ENCODE measurements at regions not wholly inside any gene's neighbourhood (a gene's known extent, or its start where the extent isn't known, plus 50 kb on each side); places are given as distances from the start of the nearest gene placed in this dataset.

GRCh38 chr7:28243861-28244260 is 63.3 kb upstream of the JAZF1 start:
- in situ Hi-C loops (cut with MboI; ENCODE audit: low sequenced_read_pairs in 4 of 4) (no loop called here), intact Hi-C loops (cut with DNase I; ENCODE audit: low total_unique reads) (no loop called here)
- H3K27me3 ChIP-seq = no peaks in the 10 kb centered on the region
- TF ChIP-seq POLR2A (IDR thresholded peaks at IDR 0.05) (no peak), CTCF (IDR thresholded peaks at IDR 0.05 in 4 of 5, conservative IDR thresholded peaks at IDR 0.05 in 1 of 5) (no peak)
- no peaks in the 10 kb centered on the region for H3K9me3 ChIP-seq
- H3K4me3 ChIP-seq = no peak overlapping the region
- ATAC-seq = no peak
- no peaks in the 10 kb centered on the region for H3K36me3 ChIP-seq
- DNase-seq = no peak
- no peak overlapping the region for H3K27ac ChIP-seq
- no peaks in the 10 kb centered on the region for H3K4me1 ChIP-seq

GRCh38 chr7:28245123-28245878 is 64.7 kb upstream of the JAZF1 start:
- in situ Hi-C loops (cut with MboI; ENCODE audit: low sequenced_read_pairs in 4 of 4) = no loop called here
- Histone ChIP-seq H3K27me3 (no peaks in the 10 kb centered on the region), H3K4me3 (no peak overlapping the region), H3K27ac (no peak overlapping the region), H3K9me3 (no peaks in the 10 kb centered on the region), H3K4me1 (no peaks in the 10 kb centered on the region), H3K36me3 (no peaks in the 10 kb centered on the region)
- peak in 1 of 2 donors; percentile 36 for ATAC-seq
- DNase-seq = no peak
- intact Hi-C loops (cut with DNase I; ENCODE audit: low total_unique reads) = no loop called here
- TF ChIP-seq POLR2A (IDR thresholded peaks at IDR 0.05) (no peak), CTCF (IDR thresholded peaks at IDR 0.05 in 4 of 5, conservative IDR thresholded peaks at IDR 0.05 in 1 of 5) (no peak)

DNA sequence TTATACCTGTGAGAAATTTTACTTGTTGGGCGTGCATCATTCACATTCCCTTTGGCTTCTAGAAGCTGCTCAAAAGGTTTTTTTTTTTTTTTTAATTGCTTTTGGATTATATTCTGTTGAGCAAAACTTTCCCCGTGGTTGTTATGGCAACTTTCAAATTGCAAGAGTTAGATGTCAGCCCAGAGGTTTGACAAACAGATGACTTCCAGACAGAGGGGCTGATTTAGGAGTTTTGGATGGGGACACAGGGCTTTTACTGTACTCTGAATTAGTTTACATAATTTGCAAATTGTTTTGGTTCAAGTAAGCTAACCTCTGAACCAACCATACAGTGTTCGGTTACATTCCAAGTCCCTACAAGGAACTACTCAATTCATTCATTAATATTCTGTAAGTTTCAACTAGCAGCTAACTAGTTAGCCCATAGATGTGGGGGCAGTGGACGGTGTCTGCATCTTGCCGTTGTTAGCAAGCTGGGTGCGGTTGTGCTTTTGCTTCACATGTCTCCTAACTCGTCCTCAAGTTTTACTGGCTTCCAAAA is 66.4 kb upstream of the JAZF1 start:
- Histone ChIP-seq H3K4me1 (no peaks in the 10 kb centered on the region), H3K27me3 (no peaks in the 10 kb centered on the region), H3K36me3 (no peaks in the 10 kb centered on the region), H3K9me3 (no peaks in the 10 kb centered on the region), H3K27ac (no peak overlapping the region), H3K4me3 (no peak overlapping the region)
- no peak for ATAC-seq
- in situ Hi-C loops (cut with MboI; ENCODE audit: low sequenced_read_pairs in 4 of 4) = no loop called here
- DNase-seq = no peak
- intact Hi-C loops (cut with DNase I; ENCODE audit: low total_unique reads) = no loop called here
- TF ChIP-seq POLR2A (IDR thresholded peaks at IDR 0.05) (no peak), CTCF (IDR thresholded peaks at IDR 0.05 in 4 of 5, conservative IDR thresholded peaks at IDR 0.05 in 1 of 5) (no peak)

DNA sequence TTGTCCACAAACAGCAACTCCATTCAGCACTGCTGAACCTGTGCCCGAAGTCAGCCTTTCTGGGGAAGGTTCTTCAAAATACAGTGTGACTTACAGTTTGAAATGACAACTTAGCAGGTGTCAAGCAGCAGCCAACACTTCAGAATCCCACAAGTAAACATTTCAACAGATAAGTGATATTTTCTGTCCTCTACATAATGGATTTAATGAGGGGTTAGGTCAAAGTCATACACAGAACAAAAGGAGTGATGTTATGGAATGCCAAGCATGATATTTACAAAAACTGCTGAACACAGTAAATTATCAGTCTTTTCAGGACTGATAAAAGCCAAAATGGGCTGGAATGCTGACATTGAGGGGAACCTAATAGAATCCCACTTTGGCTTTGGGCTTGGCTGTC is 77.6 kb upstream of the JAZF1 start:
- Histone ChIP-seq H3K36me3 (no peaks in the 10 kb centered on the region), H3K27me3 (no peaks in the 10 kb centered on the region), H3K9me3 (no peaks in the 10 kb centered on the region), H3K4me3 (no peak overlapping the region), H3K4me1 (no peaks in the 10 kb centered on the region), H3K27ac (no peak overlapping the region)
- ATAC-seq = no peak
- TF ChIP-seq CTCF (IDR thresholded peaks at IDR 0.05 in 4 of 5, conservative IDR thresholded peaks at IDR 0.05 in 1 of 5) (no peak), POLR2A (IDR thresholded peaks at IDR 0.05) (no peak)
- in situ Hi-C loops (cut with MboI; ENCODE audit: low sequenced_read_pairs in 4 of 4) = no loop called here
- DNase-seq = no peak
- intact Hi-C loops (cut with DNase I; ENCODE audit: low total_unique reads) = no loop called here
